ENCODE measurements at regions not wholly inside any gene's neighbourhood (a gene's known extent, or its start where the extent isn't known, plus 50 kb on each side); places are given as distances from the start of the nearest gene placed in this dataset.

- H2AFZ ChIP-seq (ENCODE audit: low read depth): no peak overlapping the region
- no peaks in the 10 kb centered on the region for H4K20me1 ChIP-seq (ENCODE audit: insufficient read depth)
- H3K27me3 ChIP-seq (ENCODE audit: insufficient read depth, low read depth): peaks cover 13% of the 10 kb centered on the region; the same call in 1 of the 2 replicates
- H3K27ac ChIP-seq: no peak overlapping the region
- no peak overlapping the region for H3K4me2 ChIP-seq
- H3K36me3 ChIP-seq (ENCODE audit: insufficient read depth): no peaks in the 10 kb centered on the region
- no peaks in the 10 kb centered on the region for H3K4me1 ChIP-seq (ENCODE audit: low read depth, poor library complexity, severe bottlenecking)
- no peak overlapping the region for H3K4me3 ChIP-seq (IDR thresholded peaks at IDR 0.05; ENCODE audit: insufficient read depth, low read depth, low read length)
- no peak overlapping the region for H3K9ac ChIP-seq
- no peaks in the 10 kb centered on the region for H3K79me2 ChIP-seq (ENCODE audit: insufficient read depth, low read depth)
- TF ChIP-seq CTCF (conservative IDR thresholded peaks at IDR 0.05; ENCODE audit: low read depth, low read length): no peak
Observed at GRCh38 chr1:37157634-37158033, 123.3 kb upstream of the GRIK3 start.

- no peaks in the 10 kb centered on the region for H3K36me3 ChIP-seq (ENCODE audit: insufficient read depth)
- peaks cover 15% of the 10 kb centered on the region; the same call in 1 of the 2 replicates for H3K27me3 ChIP-seq (ENCODE audit: insufficient read depth, low read depth)
- H3K4me2 ChIP-seq: no peak overlapping the region
- no peak for TF ChIP-seq CTCF (conservative IDR thresholded peaks at IDR 0.05; ENCODE audit: low read depth, low read length)
- H3K9ac ChIP-seq: no peak overlapping the region
- H3K4me3 ChIP-seq (IDR thresholded peaks at IDR 0.05; ENCODE audit: insufficient read depth, low read depth, low read length): no peak overlapping the region
- no peak overlapping the region for H3K27ac ChIP-seq
- no peaks in the 10 kb centered on the region for H3K4me1 ChIP-seq (ENCODE audit: low read depth, poor library complexity, severe bottlenecking)
- H3K79me2 ChIP-seq (ENCODE audit: insufficient read depth, low read depth): no peaks in the 10 kb centered on the region
- H4K20me1 ChIP-seq (ENCODE audit: insufficient read depth): no peaks in the 10 kb centered on the region
- H2AFZ ChIP-seq (ENCODE audit: low read depth): no peak overlapping the region
Observed at GRCh38 chr1:37158113-37158749, 123.9 kb upstream of the GRIK3 start.

GRCh38 chr1:37159102-37159501, 124.8 kb upstream of the GRIK3 start:
- Histone ChIP-seq H3K27ac (no peak overlapping the region), H3K4me2 (no peak overlapping the region), H3K36me3 (ENCODE audit: insufficient read depth) (no peaks in the 10 kb centered on the region), H4K20me1 (ENCODE audit: insufficient read depth) (no peaks in the 10 kb centered on the region), H2AFZ (ENCODE audit: low read depth) (no peak overlapping the region), H3K4me1 (ENCODE audit: low read depth, poor library complexity, severe bottlenecking) (no peaks in the 10 kb centered on the region), H3K4me3 (IDR thresholded peaks at IDR 0.05; ENCODE audit: insufficient read depth, low read depth, low read length) (no peak overlapping the region), H3K9ac (no peak overlapping the region), H3K79me2 (ENCODE audit: insufficient read depth, low read depth) (no peaks in the 10 kb centered on the region), H3K27me3 (ENCODE audit: insufficient read depth, low read depth) (peaks cover 17% of the 10 kb centered on the region; the same call in 1 of the 2 replicates)
- no peak for TF ChIP-seq CTCF (conservative IDR thresholded peaks at IDR 0.05; ENCODE audit: low read depth, low read length)

GRCh38 chr1:37161171-37161570, 126.9 kb upstream of the GRIK3 start:
- no peak overlapping the region for H3K27ac ChIP-seq
- TF ChIP-seq CTCF (conservative IDR thresholded peaks at IDR 0.05; ENCODE audit: low read depth, low read length): no peak
- peaks cover 5% of the 10 kb centered on the region; the same call in 1 of the 2 replicates for H3K27me3 ChIP-seq (ENCODE audit: insufficient read depth, low read depth)
- H3K4me1 ChIP-seq (ENCODE audit: low read depth, poor library complexity, severe bottlenecking): no peaks in the 10 kb centered on the region
- H4K20me1 ChIP-seq (ENCODE audit: insufficient read depth): no peaks in the 10 kb centered on the region
- no peak overlapping the region for H2AFZ ChIP-seq (ENCODE audit: low read depth)
- no peak overlapping the region for H3K9ac ChIP-seq
- H3K36me3 ChIP-seq (ENCODE audit: insufficient read depth): no peaks in the 10 kb centered on the region
- no peaks in the 10 kb centered on the region for H3K79me2 ChIP-seq (ENCODE audit: insufficient read depth, low read depth)
- no peak overlapping the region for H3K4me3 ChIP-seq (IDR thresholded peaks at IDR 0.05; ENCODE audit: insufficient read depth, low read depth, low read length)
- H3K4me2 ChIP-seq: no peak overlapping the region
